ENCODE measurements at regions not wholly inside any gene's neighbourhood (a gene's known extent, or its start where the extent isn't known, plus 50 kb on each side); places are given as distances from the start of the nearest gene placed in this dataset.

DNA sequence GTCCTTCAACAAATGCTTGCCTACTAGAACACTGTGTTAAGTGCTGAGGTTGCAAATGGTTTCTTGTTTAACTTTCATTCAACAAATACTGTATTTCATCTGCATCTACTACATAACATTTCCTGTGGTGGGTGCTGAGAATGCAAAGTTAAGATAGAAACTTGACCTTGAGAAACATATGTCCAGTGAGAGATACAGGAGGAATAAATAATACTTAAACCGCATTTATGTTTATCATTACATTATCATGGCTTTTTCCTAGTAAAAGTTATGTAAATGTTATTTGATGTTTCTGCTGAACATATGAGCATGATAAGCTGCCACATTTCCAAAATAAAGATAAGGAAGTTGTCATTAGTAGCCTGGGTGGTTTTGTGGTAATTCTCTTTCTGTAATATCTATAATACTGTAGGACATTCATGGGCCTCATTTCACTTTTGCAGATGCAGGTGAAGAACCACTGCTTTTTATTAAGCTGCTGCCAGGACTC is 590.4 kb downstream of the PLPP3 start:
- DNase-seq (ENCODE audit: low read depth in 2 of 2), result no peak

DNA sequence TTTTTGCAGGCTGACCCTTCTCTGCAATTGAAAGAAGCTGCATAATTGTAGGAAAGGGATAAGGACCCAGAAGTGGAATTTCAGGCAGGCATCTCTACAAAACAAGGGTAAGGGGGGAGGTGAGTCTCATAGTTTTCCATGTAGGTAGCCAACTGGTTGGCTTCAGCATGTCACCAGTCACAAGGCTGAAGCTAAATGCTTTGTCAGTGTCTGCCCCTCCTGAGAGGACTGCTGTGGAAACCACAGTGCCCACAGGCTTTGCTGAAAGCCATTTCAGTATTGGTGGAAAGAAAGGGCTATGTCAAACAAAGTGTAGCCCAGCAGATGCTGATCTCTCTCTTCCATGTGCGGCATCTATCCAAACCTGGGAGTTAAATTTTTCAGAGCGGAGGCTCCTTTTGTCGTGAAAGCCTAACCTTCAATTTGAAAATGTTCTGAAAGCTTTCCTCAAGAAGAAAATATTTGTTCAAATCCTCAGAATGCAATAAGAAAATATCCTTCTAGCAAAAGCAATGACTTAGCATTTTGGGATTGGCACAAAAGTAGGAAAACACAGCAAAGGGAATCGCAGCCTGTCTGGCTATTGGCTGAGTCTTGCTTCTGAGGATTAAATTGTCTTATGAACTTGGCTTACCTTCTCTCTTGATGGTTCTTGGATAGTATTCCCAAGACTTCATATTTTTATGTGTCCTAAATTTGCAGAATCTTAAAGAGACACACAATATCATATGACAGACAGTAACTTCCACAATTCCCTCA is 591.7 kb downstream of the PLPP3 start:
- peak in 1 of 2 donors; percentile 50 for DNase-seq (ENCODE audit: low read depth in 2 of 2)

DNA sequence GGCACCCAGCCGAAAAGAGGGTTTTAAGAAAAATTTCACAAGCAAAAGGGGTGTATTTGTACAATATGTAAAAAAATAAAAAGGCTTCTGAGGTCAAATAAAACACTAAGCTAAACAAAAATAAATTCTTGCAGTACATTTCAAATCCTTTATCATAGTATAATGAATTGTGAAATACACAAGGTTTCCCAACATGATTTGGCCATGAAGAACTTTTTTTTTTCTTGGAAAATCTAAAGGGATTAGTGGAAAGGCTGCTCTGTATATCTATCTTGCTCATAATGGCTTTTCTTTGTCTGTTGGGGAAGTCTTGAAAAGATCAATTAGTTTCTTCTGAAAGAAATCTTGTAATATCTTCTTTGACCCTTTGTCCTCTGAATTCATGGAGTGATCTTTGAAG is 593.4 kb downstream of the PLPP3 start:
- DNase-seq (ENCODE audit: low read depth in 2 of 2), result no peak

DNA sequence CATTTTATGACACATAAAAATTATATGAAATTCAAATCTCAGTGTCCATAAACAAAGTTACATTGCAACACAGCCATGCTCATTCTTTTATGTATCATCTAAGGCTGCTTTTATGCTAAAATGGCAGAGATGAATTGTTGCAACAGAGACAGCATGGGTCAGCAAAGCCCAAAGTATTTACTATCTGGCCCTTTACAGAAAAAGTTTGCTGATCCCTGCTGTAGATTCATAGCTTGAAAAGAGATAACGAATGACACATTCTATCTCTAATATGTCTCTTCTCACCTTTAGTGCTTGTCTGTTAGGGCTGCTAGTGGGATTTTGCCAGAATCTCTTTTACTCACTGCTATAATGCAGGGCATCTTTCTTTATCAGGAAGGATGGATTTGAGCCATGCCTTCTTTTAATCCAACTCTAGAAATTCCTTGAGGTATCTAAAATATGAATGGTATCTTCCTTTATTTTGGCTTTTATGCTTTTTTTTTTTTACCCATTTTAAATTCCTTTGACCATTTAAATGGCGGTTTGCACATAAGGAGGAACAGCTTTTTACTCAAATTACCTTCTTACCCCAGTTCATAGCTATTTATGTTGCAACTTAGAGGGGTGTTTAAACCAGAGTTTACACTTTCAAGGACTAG is 598.2 kb downstream of the PLPP3 start:
- DNase-seq (ENCODE audit: low read depth in 2 of 2), result no peak

DNA sequence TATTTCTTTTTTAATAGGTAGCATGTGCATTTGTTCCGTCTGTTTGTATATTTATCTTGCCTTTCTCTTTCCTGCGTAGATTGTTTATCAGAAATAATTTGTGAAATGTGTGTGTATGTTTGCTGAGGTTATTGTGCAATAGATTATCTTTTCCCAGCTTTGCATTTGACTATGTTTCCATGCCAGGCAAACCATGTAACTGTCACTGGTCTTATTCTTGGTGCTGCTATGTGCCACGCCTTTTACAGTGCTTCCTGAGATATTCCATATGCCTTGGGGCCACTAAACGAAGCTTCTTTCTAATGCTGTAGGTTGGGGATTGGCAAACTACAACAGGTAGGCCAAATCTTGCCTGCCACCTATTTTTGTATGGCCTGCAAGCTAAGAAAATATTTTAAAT is 598.8 kb downstream of the PLPP3 start:
- DNase-seq (ENCODE audit: low read depth in 2 of 2), result no peak

DNA sequence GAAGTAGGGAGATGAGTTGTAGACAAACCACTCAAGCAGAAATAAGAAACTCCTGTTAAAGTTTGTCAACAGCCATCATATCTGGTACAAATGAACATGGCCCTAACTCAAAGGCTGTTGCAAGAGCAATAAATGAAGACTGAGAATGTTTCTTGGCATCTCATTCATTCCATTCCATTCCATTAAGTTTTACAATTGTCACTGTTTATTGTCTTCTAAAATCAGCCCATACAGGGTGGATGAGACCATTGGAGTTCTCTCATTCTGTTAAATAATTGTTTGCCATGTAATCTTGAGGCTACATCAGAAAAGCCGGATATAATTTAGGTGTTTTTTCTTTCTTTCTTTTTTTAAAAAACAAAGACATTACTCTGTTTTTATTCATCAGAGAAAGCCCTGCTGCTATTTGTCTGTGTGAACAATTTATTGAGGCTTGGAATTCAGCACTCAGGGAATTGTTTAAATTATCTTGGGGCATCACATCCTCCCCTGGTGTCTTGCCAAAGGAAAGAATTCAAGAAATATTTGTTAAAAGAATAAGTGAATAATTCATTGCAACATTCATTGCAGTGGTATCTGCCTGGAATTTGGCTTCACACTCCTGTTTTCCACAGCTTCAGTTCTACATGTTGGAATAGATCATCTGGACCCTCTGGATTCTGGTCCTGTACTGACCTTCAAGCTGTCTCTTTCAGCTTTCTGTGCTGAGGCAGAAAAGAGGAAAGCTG is 604.5 kb downstream of the PLPP3 start:
- DNase-seq (ENCODE audit: low read depth in 2 of 2), result peak; percentile 17 to 40

DNA sequence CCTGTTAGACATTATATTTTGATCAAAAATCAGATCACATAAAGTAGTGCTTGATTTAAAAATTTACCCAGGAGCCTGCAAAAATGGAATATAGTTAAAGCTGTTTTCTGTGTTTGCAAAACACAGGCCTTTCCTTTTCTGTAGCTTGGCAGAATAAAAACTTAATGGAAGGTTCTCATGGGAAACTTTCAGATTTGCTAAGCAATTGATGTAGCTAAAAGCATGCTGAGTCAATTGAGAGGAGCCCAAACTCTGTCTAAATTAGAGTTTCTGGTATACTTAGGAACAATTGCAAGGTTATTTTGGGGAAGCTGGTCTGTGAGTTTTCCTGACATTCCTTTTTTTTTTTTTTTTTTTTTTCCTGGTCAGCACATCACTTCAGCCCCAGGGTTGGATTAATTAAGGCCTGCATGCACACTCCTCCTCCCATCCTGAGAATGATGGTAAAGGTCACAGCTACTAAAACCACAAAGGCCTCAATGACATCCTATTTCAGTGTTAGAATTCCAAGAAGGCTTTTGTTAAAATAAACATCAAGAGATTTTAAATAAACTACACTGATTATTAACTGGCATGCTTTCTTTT is 608.7 kb downstream of the PLPP3 start:
- peak in 1 of 2 donors; percentile 11 for DNase-seq (ENCODE audit: low read depth in 2 of 2)

DNA sequence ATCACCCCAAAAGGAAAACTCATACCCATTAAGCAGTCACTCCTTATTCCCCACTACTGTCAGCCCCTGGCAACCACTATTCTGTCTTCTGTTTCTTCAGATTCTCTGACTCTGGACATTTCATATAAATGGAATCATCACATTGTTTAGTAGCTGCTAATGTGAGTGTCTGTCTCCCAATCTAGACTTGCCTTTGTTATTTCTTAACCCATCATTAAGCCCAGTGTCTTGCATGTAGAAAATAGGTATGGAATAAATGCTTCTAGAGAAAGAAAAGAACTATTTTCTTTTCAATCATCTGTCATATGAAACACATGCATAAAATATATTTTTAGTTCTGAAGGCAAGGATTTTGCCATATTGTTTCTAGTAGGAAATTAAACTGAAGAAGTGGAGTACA is 610.0 kb downstream of the PLPP3 start:
- no peak for DNase-seq (ENCODE audit: low read depth in 2 of 2)

DNA sequence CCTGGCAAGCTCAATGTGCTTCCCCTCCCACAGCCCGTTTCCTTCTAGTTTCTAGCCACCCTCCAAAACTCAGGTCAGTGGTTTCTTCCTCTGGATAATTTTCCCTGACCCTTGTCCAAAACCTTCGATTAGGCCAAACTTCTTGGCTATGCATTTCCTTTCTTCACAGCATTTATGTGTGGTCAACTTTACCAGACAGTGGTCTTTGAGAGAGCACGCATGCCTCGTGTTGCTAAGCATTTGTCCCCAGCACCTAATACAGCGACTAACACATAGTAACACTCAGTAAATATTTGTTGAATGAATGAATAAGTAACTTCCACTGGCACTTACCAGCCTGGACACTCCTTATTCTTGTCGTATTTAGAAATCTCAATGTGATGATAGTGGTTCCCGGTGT is 610.7 kb downstream of the PLPP3 start:
- DNase-seq (ENCODE audit: low read depth in 2 of 2), result no peak

DNA sequence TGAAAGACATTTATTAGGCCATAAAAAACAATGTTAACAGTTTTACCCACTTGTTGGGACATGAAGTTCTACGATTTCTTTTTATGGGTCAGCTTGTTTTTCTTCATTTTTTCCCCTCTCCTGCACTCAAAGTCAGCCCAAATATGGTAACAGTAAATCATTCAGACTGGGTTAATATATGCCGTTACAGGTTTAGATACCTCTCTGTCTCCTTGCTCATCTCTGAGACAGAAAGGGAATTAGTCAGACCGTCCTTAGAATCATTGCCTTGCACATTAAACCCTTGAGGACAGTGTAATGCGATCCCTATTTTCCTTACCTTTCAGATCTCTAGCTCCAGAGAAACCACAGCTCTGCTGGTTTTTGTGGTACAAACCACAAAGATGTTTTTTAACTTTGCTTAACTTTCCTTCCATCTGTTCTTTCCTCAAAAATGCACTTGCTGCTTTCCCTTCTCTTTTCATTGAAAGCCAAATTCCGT is 613.3 kb downstream of the PLPP3 start:
- no peak for DNase-seq (ENCODE audit: low read depth in 2 of 2)

DNA sequence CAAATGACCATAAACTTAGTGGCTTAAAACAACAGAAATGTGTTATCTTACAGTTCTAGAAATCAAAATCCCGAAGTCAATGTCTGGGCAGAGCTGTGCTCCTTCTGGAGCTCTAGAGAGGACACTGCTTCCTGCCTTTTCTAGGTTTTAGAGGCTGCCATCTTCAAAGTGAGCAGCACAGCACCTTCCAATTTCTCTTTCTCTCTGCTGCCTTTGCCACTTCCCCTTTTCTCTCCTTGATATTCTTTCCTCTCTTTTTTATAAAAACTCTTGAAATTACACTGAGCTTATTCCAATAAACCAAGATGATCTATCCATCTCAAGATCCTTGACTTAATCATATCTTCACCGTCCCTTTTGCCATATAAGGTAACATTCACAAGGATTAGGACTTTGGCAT is 616.9 kb downstream of the PLPP3 start:
- DNase-seq (ENCODE audit: low read depth in 2 of 2), result no peak

DNA sequence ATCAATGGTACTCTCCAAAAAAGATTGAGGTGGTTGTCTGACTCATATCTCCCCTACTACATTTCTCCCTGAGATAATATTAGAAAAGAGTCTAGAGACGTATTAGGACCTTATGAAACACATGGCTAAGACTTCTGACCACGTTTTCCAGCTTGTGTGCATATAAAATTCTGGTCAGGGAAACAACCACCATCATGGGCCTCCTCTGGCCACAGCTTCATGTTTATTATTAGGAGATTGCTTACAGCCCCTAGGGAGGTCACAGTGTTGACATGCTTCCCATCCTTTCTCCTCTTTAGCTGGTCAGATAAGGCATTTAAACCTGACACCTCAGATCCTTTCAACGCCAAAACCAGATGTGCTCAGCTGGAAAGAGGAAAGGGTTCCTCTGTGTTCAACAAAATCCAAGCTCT is 620.2 kb downstream of the PLPP3 start:
- no peak for DNase-seq (ENCODE audit: low read depth in 2 of 2)

DNA sequence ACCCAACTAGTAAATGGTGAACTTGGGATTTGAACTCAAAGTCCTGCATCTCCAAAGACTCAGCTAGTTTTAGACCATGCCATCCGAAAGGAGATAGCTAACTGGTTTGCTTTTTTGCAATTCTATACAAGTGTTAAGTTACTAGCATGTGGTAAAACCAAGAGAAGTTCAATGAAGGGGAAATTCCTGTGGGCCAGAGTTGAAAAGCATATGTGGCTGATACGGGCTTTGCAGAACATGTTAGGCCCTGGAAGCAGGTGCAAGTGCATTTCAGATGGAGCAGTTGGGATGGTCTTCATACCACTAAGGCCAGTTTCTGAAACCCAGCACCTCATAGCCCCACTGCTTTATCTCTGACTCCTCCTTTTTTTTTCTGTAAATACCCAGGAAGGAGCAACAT is 620.9 kb downstream of the PLPP3 start:
- DNase-seq (ENCODE audit: low read depth in 2 of 2), result no peak

DNA sequence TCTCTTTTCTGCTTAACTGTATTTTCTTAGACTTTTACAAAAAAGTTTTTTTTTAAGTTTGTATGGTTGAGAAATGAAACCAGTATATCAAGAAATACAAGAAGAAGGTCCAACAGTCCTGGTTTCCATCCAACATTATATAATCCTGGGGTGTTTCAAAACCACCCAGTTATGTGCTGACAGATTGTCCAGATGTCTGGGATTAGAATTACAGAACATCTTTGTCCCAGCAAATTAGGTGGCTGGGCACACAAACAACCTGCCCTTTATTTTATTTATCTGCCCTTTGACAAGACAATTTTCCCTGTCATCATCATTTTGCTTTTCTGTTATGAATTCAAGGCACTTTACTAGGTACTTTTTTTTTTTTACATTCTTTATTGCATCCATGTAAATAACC is 622.1 kb downstream of the PLPP3 start:
- no peak for DNase-seq (ENCODE audit: low read depth in 2 of 2)

DNA sequence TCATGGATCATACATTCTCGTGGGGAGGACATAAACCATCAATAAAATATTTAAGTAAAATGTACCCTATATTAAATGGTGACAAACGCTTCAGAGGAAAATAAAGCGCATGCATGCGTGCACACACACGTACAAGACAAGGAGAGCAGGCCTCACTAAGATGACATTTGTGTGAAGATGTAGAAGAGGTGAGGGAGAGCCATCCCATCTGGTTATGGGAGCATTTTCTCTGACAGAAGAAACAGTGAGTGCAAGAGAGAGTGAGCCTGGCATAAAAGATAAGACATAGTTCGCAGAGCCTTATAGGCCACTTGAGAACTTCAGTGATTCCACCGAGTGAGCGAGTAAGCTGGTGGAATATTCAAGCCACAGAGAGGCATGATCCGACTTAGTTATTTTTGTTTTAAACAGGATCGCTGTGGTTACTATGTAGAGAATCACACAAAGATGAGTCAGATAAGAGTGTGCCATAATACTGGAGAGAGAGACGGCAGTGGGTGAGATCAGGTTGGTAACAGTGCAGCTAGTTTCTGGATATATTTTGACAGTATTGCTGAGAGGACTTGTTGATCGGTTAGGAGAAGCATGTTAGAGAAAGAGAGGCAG is 624.2 kb downstream of the PLPP3 start:
- no peak for DNase-seq (ENCODE audit: low read depth in 2 of 2)

DNA sequence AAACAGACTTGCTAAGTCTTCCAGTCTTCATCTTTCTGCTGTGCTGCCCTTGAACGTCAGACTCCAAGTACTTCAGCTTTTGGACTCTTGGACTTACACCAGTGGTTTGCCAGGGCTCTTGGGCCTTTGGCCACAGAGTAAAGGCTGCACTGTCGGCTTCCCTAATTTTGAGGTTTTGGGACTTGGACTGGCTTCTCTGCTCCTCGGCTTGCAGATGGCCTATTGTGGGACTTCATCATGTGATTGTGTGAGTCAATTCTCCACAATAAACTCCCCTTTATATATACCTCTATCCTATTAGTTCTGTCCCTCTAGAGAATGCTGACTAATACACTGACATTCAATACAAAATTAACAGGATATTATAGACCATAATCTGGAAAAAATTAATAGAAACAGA is 628.1 kb downstream of the PLPP3 start:
- no peak for DNase-seq (ENCODE audit: low read depth in 2 of 2)

DNA sequence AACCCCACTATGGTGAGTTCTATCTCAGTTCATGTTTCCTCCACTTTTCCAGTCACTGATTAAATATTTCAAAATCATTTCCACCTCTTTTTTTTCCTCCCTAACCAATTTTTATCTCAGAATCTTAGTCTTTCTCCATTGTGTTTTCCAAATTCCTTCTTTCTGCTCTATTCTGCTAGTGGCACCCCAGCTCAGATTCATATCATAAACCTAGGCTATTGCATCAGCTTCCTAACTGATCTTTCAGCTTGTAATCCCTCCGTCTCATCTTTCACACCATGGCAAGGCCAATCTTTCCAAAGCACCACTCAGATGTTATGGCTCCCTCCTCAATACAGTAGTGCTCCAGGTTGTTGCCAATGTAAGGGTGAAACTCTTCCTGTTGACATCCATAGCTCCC is 631.9 kb downstream of the PLPP3 start:
- DNase-seq (ENCODE audit: low read depth in 2 of 2), result no peak

DNA sequence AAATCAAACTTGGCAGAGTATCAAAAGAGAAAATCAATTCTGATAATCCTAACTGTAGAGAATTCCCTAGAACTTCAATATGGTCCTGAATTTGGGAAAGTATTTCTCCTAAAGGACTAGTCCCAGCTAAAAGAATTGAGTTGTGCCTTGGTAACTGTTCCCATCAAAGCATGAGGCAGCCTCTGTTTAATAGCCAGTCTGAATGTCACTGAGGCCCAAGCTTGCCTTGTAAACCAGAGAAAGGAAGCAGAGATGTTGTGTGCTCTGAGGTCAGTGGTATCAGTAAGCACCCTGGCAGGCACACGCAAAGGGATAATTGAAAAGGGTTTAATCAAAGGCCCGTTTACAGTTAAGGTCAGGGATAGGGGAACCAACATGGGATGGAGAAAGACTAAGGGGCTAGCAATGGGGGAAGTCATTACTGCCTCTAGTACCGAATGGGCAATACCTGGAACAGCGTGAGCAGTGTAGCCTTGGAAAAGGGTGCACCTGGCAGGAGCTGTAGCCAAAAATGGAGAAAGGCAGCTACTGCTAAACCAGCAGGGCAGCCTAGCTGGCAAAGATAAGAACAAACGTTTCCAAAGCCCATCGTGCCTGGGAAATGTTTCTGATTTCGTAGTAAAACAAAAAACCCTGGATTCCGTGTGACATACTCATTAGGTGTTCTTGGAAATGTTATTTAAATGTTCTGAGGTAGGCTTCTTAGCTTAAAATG is 635.5 kb downstream of the PLPP3 start:
- DNase-seq (ENCODE audit: low read depth in 2 of 2), result no peak

DNA sequence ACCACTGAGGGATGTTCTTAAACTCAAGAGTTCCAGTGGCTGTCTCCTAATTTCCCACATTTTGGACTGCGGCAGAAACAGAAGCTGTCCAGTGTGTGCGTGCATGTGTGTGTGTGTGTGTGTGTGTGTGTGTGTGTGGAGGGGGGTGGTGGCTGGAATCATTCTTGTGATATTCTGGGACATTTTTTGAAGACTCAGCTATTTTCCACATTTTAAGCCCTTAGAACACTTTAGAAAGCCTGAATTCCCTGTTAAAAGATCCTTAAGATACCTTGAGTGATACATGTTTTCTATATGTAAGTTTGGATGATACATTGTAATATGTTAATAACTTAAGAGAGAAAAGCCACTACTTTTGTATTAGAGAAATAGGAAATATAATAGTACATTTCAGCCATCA is 636.4 kb downstream of the PLPP3 start:
- no peak for DNase-seq (ENCODE audit: low read depth in 2 of 2)

DNA sequence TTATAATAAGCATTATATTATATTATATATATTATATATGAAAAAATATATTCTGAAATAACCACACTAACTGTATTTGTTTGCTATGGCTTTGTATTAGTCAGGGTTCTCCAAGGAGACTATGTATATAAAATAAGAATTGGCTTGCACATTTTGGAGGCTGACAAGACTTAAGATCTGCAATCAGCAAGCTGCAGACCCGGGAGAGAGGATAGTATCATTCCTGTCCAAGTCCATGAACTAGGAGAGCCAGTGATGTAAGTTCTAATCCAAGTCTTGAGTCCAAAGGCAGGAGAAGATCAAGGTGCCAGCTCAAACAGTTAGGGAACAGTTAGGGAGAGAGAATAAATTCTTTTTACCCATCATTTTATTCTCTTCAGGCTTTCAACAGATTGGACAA is 639.5 kb downstream of the PLPP3 start:
- DNase-seq (ENCODE audit: low read depth in 2 of 2), result no peak

DNA sequence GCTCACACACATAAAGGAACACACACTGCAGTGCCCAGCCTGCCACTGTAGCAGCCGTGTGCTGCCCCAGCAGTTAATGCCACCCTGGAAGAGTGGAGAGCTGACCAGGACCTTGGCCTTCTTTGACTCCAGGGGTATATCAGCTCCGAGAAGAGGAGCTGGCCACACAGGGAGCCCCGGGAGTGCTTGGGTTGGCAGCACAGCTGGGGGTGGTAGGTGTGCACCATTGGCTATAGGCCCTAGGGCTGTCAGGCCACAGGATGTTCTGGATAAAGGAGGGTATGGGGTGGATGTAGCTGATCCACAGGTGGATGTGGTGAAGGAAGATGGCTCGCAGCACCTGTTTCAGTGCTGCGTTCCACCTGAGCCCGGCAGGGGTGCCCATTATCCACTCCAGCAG is 640.5 kb downstream of the PLPP3 start:
- DNase-seq (ENCODE audit: low read depth in 2 of 2), result no peak
